ENCODE measurements at regions not wholly inside any gene's neighbourhood (a gene's known extent, or its start where the extent isn't known, plus 50 kb on each side); places are given as distances from the start of the nearest gene placed in this dataset.

GRCh38 chr3:117171124-117171523, 461.5 kb downstream of the TUSC7 start (continued):
- TF ChIP-seq, protein P1, sequence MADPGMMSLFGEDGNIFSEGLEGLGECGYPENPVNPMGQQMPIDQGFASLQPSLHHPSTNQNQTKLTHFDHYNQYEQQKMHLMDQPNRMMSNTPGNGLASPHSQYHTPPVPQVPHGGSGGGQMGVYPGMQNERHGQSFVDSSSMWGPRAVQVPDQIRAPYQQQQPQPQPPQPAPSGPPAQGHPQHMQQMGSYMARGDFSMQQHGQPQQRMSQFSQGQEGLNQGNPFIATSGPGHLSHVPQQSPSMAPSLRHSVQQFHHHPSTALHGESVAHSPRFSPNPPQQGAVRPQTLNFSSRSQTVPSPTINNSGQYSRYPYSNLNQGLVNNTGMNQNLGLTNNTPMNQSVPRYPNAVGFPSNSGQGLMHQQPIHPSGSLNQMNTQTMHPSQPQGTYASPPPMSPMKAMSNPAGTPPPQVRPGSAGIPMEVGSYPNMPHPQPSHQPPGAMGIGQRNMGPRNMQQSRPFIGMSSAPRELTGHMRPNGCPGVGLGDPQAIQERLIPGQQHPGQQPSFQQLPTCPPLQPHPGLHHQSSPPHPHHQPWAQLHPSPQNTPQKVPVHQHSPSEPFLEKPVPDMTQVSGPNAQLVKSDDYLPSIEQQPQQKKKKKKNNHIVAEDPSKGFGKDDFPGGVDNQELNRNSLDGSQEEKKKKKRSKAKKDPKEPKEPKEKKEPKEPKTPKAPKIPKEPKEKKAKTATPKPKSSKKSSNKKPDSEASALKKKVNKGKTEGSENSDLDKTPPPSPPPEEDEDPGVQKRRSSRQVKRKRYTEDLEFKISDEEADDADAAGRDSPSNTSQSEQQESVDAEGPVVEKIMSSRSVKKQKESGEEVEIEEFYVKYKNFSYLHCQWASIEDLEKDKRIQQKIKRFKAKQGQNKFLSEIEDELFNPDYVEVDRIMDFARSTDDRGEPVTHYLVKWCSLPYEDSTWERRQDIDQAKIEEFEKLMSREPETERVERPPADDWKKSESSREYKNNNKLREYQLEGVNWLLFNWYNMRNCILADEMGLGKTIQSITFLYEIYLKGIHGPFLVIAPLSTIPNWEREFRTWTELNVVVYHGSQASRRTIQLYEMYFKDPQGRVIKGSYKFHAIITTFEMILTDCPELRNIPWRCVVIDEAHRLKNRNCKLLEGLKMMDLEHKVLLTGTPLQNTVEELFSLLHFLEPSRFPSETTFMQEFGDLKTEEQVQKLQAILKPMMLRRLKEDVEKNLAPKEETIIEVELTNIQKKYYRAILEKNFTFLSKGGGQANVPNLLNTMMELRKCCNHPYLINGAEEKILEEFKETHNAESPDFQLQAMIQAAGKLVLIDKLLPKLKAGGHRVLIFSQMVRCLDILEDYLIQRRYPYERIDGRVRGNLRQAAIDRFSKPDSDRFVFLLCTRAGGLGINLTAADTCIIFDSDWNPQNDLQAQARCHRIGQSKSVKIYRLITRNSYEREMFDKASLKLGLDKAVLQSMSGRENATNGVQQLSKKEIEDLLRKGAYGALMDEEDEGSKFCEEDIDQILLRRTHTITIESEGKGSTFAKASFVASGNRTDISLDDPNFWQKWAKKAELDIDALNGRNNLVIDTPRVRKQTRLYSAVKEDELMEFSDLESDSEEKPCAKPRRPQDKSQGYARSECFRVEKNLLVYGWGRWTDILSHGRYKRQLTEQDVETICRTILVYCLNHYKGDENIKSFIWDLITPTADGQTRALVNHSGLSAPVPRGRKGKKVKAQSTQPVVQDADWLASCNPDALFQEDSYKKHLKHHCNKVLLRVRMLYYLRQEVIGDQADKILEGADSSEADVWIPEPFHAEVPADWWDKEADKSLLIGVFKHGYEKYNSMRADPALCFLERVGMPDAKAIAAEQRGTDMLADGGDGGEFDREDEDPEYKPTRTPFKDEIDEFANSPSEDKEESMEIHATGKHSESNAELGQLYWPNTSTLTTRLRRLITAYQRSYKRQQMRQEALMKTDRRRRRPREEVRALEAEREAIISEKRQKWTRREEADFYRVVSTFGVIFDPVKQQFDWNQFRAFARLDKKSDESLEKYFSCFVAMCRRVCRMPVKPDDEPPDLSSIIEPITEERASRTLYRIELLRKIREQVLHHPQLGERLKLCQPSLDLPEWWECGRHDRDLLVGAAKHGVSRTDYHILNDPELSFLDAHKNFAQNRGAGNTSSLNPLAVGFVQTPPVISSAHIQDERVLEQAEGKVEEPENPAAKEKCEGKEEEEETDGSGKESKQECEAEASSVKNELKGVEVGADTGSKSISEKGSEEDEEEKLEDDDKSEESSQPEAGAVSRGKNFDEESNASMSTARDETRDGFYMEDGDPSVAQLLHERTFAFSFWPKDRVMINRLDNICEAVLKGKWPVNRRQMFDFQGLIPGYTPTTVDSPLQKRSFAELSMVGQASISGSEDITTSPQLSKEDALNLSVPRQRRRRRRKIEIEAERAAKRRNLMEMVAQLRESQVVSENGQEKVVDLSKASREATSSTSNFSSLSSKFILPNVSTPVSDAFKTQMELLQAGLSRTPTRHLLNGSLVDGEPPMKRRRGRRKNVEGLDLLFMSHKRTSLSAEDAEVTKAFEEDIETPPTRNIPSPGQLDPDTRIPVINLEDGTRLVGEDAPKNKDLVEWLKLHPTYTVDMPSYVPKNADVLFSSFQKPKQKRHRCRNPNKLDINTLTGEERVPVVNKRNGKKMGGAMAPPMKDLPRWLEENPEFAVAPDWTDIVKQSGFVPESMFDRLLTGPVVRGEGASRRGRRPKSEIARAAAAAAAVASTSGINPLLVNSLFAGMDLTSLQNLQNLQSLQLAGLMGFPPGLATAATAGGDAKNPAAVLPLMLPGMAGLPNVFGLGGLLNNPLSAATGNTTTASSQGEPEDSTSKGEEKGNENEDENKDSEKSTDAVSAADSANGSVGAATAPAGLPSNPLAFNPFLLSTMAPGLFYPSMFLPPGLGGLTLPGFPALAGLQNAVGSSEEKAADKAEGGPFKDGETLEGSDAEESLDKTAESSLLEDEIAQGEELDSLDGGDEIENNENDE (IDR thresholded peaks at IDR 0.05; ENCODE audit: insufficient replicate concordance, low read length) = no peak
